IMR-90 (cell line): ENCODE measurements at regions not wholly inside any gene's neighbourhood (a gene's known extent, or its start where the extent isn't known, plus 50 kb on each side); places are given as distances from the start of the nearest gene placed in this dataset.

Source experiments
- ATAC-seq: fragments of 200-7000 bp; cut with Tn5 transposase; 2 replicates; pipeline ENCODE4 v1.9.1; 2020; ENCODE audit warnings: low read depth, mild to moderate bottlenecking, moderate library complexity
- BruUV-seq: library from RNA; stranded (reverse); fragments of 400-500 nt; replicated peaks from 2 replicates; lab custom pipeline; 2021; lab: Mats Ljungman, UMichigan
- CTCF ChIA-PET: fragments of 300-600 bp; formaldehyde crosslinking; extraction: SDS; loops from one replicate; lab custom pipeline; 2021; ENCODE audit warnings: antibody characterized with exemption; lab: Yijun Ruan, JAX
- POLR2A ChIA-PET: fragments of 300-600 bp; sonication (Branson Sonifier 250); formaldehyde crosslinking; loops from one replicate; lab custom pipeline; 2022; ENCODE audit warnings: antibody characterized with exemption; ENCODE audit not compliant: unreplicated experiment; lab: Charles Lee
- DNase-seq: peaks from one replicate; pipeline ENCODE4 v3.0.0; 2013
- H2AFZ ChIP-seq: replicated peaks from 2 replicates; pipeline ENCODE3; 2013; ENCODE audit warnings: low read length, mild to moderate bottlenecking; ENCODE audit not compliant: poor library complexity
- H2AK5ac ChIP-seq: 2 replicates; pipeline ENCODE4 v1.6.1; 2013; ENCODE audit warnings: low read depth, low read length, inconsistent platforms
- H2AK9ac ChIP-seq: replicated peaks from 2 replicates; pipeline ENCODE3; 2013; ENCODE audit warnings: mild to moderate bottlenecking, low read depth, low read length, moderate library complexity; ENCODE audit not compliant: poor library complexity
- H2BK120ac ChIP-seq: 2 replicates; pipeline ENCODE4 v1.6.1; 2013; ENCODE audit warnings: low read depth, low read length, inconsistent platforms
- H2BK15ac ChIP-seq: 3 replicates; pipeline ENCODE4 v1.6.1; 2013; ENCODE audit warnings: low read depth, low read length, inconsistent platforms
- H2BK20ac ChIP-seq: 2 replicates; pipeline ENCODE4 v1.6.1; 2013; ENCODE audit warnings: low read depth, mild to moderate bottlenecking, inconsistent platforms, low read length, moderate library complexity
- H2BK5ac ChIP-seq: 2 replicates; pipeline ENCODE4 v1.6.1; 2013; ENCODE audit warnings: mild to moderate bottlenecking, low read depth, low read length, inconsistent platforms; ENCODE audit not compliant: poor library complexity, severe bottlenecking
- H3K14ac ChIP-seq: replicated peaks from 2 replicates; pipeline ENCODE4 v1.6.1; 2013; ENCODE audit warnings: low read depth, low read length, inconsistent platforms
- H3K18ac ChIP-seq: 2 replicates; pipeline ENCODE4 v1.6.1; 2013; ENCODE audit warnings: low read depth, low read length, control low read depth
- H3K23ac ChIP-seq: 2 replicates; pipeline ENCODE4 v1.6.1; 2013; ENCODE audit warnings: low read depth, low read length, inconsistent platforms
- H3K27ac ChIP-seq: 2 replicates; pipeline ENCODE4 v1.5.1; 2013; ENCODE audit warnings: mild to moderate bottlenecking, control low read depth, low read length; ENCODE audit not compliant: insufficient read depth
- H3K27me3 ChIP-seq: 2 replicates; pipeline ENCODE4 v1.6.1; 2013; ENCODE audit warnings: low read length; ENCODE audit not compliant: control insufficient read depth, insufficient read depth
- H3K36me3 ChIP-seq: 2 replicates; pipeline ENCODE4 v1.6.1; 2013; ENCODE audit warnings: low read length, mixed read lengths; ENCODE audit not compliant: control insufficient read depth, insufficient read depth
- H3K4ac ChIP-seq: 2 replicates; pipeline ENCODE4 v1.6.1; 2013; ENCODE audit warnings: low read depth, low read length, inconsistent platforms
- H3K4me1 ChIP-seq: 2 replicates; pipeline ENCODE4 v1.6.1; 2013; ENCODE audit warnings: low read length, mixed read lengths; ENCODE audit not compliant: control insufficient read depth, insufficient read depth
- H3K4me2 ChIP-seq: 2 replicates; pipeline ENCODE4 v1.6.1; 2013; ENCODE audit warnings: low read depth, mild to moderate bottlenecking, control low read depth, low read length, moderate library complexity
- H3K4me3 ChIP-seq: 2 replicates; pipeline ENCODE4 v1.5.1; 2013; ENCODE audit warnings: low read depth, mild to moderate bottlenecking, control low read depth, low read length, moderate library complexity; ENCODE audit not compliant: insufficient read depth
- H3K56ac ChIP-seq: 2 replicates; pipeline ENCODE4 v1.6.1; 2013; ENCODE audit warnings: low read length, inconsistent platforms; ENCODE audit not compliant: insufficient read depth; ENCODE audit errors: extremely low read depth
- H3K79me1 ChIP-seq, 2 experiments: 2 replicates each; pipeline ENCODE4 v1.6.1; 2013; ENCODE audit warnings: low read length in 2 of 2, inconsistent platforms in 1 of 2, low read depth in 1 of 2
- H3K9ac ChIP-seq: 2 replicates; pipeline ENCODE4 v1.6.1; 2013; ENCODE audit warnings: low read depth, low read length, control low read depth
- H3K9me1 ChIP-seq: 2 replicates; pipeline ENCODE4 v1.6.1; 2013; ENCODE audit warnings: low read length, inconsistent platforms; ENCODE audit not compliant: insufficient read depth
- H3K9me3 ChIP-seq: 2 replicates; pipeline ENCODE4 v1.6.1; 2013; ENCODE audit warnings: low read length; ENCODE audit not compliant: control insufficient read depth, insufficient read depth
- H4K20me1 ChIP-seq: 2 replicates; pipeline ENCODE4 v1.6.1; 2013; ENCODE audit warnings: low read length, inconsistent platforms; ENCODE audit not compliant: insufficient read depth
- H4K5ac ChIP-seq: 2 replicates; pipeline ENCODE4 v1.6.1; 2013; ENCODE audit warnings: mild to moderate bottlenecking, low read depth, low read length, control low read depth
- H4K8ac ChIP-seq, 2 experiments: 2 replicates each; pipeline ENCODE4 v1.6.1; 2013; ENCODE audit warnings: low read depth in 2 of 2, low read length in 2 of 2, control low read depth in 1 of 2, inconsistent platforms in 1 of 2
- H4K91ac ChIP-seq: 2 replicates; pipeline ENCODE4 v1.6.1; 2013; ENCODE audit warnings: low read depth, low read length, inconsistent platforms; ENCODE audit not compliant: insufficient read depth
- CEBPB ChIP-seq: IDR thresholded peaks from 2 replicates; pipeline ENCODE4 v1.6.1; 2012; ENCODE audit warnings: low read depth, low read length, improper control_type of control experiment
- CHD1 ChIP-seq: IDR thresholded peaks from 2 replicates; pipeline ENCODE4 v1.6.1; 2012; ENCODE audit warnings: low read depth, low read length, improper control_type of control experiment
- MAZ ChIP-seq: IDR thresholded peaks from 2 replicates; pipeline ENCODE4 v1.6.1; 2012; ENCODE audit warnings: low read depth, mild to moderate bottlenecking, low read length, improper control_type of control experiment, moderate library complexity, borderline replicate concordance
- NFE2L2 ChIP-seq: fragments of 150-350 bp; IDR thresholded peaks from 2 replicates; pipeline ENCODE4 v1.6.1; 2016; ENCODE audit warnings: low read depth, mild to moderate bottlenecking, low read length
- POLR2A ChIP-seq: IDR thresholded peaks from 2 replicates; pipeline ENCODE4 v1.6.1; 2012; ENCODE audit warnings: mild to moderate bottlenecking, low read depth, low read length
- RFX5 ChIP-seq: IDR thresholded peaks from 2 replicates; pipeline ENCODE4 v1.8.0; 2012; ENCODE audit warnings: low read depth, mild to moderate bottlenecking, low read length, moderate library complexity
- whole genome bisulfite sequencing, 2 experiments: methylation state at CpG; one replicate each; pipeline versions ENCODE4 v1.1.5 to v1.1.7; 2013; ENCODE audit warnings: missing lambda C conversion rate in 2 of 2; ENCODE audit not compliant: insufficient read length in 1 of 2; ENCODE audit errors: extremely low coverage in 2 of 2; 5-methylcytosine and 5-hydroxymethylcytosine counted together
- dilution Hi-C: fragments of 300-500 bp; cut with HindIII; formaldehyde crosslinking; loops from one replicate; pipeline ENCODE4 v1.14.3; 2018; ENCODE audit warnings: low sequenced_read_pairs; ENCODE audit not compliant: unreplicated experiment
- in situ Hi-C: fragments of 300-500 bp; cut with MboI; formaldehyde crosslinking; loops from 3 replicates; pipeline ENCODE4 v1.14.3; 2019; ENCODE audit warnings: low sequenced_read_pairs, inconsistent platforms, mixed read lengths
- intact Hi-C: fragments of 100-400 bp; cut with micrococcal nuclease; formaldehyde crosslinking; loops from 2 replicates; pipeline ENCODE4 v1.10.0; 2022
- TF ChIP-seq, protein P1 (sequence below): fragments of 150-350 bp; IDR thresholded peaks from 2 replicates; pipeline ENCODE4 v1.6.1; 2017; ENCODE audit warnings: mild to moderate bottlenecking, antibody characterized with exemption, low read length, low read depth

GRCh38 chr7:101764221-101764620 is 53.2 kb upstream of the CUX1 start:
- Histone ChIP-seq H3K9me1 (no peaks in the 10 kb centered on the region), H3K4me3 (no peak overlapping the region), H2AK5ac (no peak overlapping the region), H4K5ac (no peak overlapping the region), H4K91ac (no peak overlapping the region), H2AFZ (no peak overlapping the region), H3K79me1 (no peaks in the 10 kb centered on the region), H3K27me3 (peaks cover 15% of the 10 kb centered on the region), H3K4me1 (no peaks in the 10 kb centered on the region), H3K9ac (no peak overlapping the region), H3K18ac (no peak overlapping the region), H3K4ac (no peak overlapping the region), H4K20me1 (no peaks in the 10 kb centered on the region), H2BK5ac (no peak overlapping the region), H3K14ac (no peak overlapping the region), H3K56ac (no peak overlapping the region), H2BK20ac (no peak overlapping the region), H2AK9ac (no peak overlapping the region), H2BK120ac (no peak overlapping the region), H3K27ac (no peak overlapping the region), H3K23ac (no peak overlapping the region), H3K36me3 (no peaks in the 10 kb centered on the region), H2BK15ac (no peak overlapping the region), H4K8ac (no peak overlapping the region), H3K9me3 (no peaks in the 10 kb centered on the region), H3K4me2 (no peak overlapping the region)
- ATAC-seq (no peak), DNase-seq (no peak)
- TF ChIP-seq MAZ (no peak), CEBPB (no peak), POLR2A (no peak), CHD1 (no peak), RFX5 (no peak), NFE2L2 (no peak)
- TF ChIP-seq, protein P1, sequence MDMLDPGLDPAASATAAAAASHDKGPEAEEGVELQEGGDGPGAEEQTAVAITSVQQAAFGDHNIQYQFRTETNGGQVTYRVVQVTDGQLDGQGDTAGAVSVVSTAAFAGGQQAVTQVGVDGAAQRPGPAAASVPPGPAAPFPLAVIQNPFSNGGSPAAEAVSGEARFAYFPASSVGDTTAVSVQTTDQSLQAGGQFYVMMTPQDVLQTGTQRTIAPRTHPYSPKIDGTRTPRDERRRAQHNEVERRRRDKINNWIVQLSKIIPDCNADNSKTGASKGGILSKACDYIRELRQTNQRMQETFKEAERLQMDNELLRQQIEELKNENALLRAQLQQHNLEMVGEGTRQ, result no peak
- BruUV-seq, result no TSS peak
- POLR2A ChIA-PET, result no interaction called here
- in situ Hi-C loops (no loop called here), dilution Hi-C loops (no loop called here), intact Hi-C loops (no loop called here)
- WGBS, 2 experiments, result 60% methylated on average over 2 of the region's 6 CpGs; no CpG with 5 or more reads in 1 of the 2 experiments
- CTCF ChIA-PET, result no interaction called here
